Stimulated activated CD4-positive, alpha-beta T cell treated with anti-CD3 and anti-CD28 coated beads, Interleukin-4, amount 100 ng/mL, for 24 hours (primary cell): ENCODE measurements at regions not wholly inside any gene's neighbourhood (a gene's known extent, or its start where the extent isn't known, plus 50 kb on each side); places are given as distances from the start of the nearest gene placed in this dataset.

Source experiments
- DNase-seq: peaks from one replicate; pipeline ENCODE4 v3.0.0-alpha.2; 2020

GRCh38 chr10:126787201-126787600, 116.7 kb upstream of the C10orf90 start:
- no peak for DNase-seq

GRCh38 chr10:126795318-126795717, 109.9 kb upstream of the DOCK1 start:
- DNase-seq = no peak

- no peak for DNase-seq
Observed at GRCh38 chr10:126798649-126799048, 106.6 kb upstream of the DOCK1 start.

DNA sequence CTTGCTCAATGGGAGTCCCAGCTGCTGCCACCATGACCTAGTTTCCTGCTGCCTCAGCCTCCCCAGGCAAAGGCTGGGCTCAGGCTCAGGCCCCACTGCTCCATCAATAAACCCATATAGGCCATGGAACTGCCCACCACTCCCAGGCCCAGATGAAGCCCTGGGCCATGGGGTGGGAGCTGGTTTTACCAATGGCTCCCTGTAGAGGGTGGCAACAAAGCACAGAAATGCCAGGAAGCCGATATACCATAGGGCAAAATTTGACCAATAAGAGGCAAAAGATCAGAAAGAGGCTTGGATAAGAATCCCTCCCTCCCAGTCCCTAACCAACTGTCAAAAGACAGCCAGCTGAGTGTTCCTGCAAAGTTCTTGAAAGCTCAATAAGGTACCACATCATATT, 101.8 kb upstream of the DOCK1 start:
- no peak for DNase-seq

GRCh38 chr10:126804396-126804795, 100.8 kb upstream of the DOCK1 start:
- no peak for DNase-seq

DNA sequence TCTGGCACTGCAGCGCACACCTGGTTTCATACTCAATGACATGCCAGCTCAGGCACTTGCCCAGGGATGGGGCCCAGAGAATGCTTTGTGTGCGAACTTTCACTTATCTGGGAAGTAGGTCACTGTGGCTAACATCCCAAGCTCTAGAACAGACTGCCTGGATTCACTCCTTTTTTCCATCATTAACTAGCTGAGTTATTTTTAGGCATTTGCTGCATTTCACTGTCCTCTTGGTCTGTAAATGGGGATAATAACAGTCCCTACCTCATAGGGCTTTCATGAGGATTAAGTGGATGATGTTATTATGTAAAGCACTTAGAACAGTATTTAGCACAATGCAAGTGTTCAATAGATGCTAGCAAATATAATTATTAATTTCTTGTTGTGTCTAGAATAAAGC, 98.7 kb upstream of the DOCK1 start:
- DNase-seq = no peak

- no peak for DNase-seq
Observed at GRCh38 chr10:126806991-126807702, 98.1 kb upstream of the DOCK1 start.

DNA sequence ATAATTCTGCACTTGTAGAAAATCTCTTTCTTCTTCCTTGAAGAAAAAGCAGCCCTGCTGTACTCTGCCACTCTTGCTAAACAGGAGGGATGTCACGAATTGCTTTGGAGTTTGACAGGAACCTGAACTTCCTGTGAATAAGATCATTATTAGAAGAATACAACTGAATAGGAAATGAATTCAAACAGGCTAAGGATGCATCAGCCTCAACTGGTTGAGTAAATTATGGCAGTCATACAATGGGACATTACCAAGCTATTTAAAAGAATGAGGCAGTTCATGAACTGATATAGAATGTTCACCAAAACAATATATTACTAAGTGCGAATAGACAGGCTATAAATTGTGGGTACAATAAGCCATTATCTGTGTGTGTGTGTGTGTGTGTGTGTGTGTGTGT, 97.1 kb upstream of the DOCK1 start:
- DNase-seq = no peak

DNA sequence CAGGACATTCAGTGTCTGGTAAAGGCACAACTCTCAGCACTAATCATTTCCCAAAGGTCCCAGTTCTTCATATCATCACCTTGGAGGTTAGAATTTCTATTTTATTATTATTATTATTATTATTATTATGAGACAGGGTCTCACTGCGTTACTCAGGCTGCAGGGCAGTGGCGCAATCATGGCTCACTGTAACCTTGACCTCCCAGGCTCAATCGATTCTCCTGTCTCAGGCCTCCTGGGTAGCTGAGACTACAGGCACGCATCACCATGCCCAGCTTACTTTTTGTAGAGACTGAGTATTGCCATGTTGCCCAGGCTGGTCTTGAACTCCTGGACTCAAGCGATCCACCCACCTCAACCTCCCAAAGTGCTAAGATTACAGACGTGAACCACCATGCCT, 91.8 kb upstream of the DOCK1 start:
- DNase-seq = no peak

- DNase-seq = no peak
Observed at GRCh38 chr10:126833542-126833941, 71.7 kb upstream of the DOCK1 start.

DNA sequence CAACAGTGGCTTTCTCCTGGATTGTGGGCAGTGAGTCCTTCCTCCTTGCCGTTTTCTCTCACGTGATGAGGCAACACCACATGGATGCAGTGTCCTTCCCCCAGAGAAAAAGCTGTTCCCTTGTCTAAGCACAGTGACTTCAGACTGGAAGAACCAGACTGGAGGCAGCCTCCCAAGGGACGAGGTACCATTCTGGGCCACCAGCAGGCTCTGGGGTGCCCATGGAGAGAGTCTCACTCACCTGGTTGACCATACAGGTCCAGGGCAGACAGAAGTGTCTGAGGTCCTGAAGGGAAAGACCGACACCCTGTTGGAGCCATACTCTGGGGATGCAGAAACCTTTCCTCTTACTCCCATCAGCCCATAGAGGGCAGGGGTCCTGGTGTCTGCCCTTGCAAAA, 69.2 kb upstream of the DOCK1 start:
- DNase-seq = no peak

DNA sequence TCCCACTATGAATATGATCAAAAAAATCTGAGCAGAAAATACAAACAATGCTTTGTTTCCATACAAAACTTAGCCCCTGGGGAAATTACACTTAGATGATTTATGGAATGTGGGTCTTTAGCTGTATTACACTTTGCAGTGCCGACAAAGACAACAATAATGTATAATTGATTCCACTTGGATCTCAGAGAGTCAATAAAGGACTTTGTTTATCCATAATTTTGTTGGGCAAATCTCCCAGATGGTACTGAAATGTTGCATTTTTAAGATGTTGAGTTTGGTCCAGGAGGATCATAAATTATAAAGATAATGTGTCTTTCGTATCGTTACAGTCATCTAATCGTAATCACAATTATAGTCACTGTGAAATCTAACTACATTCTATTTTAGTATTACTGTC, 66.9 kb upstream of the DOCK1 start:
- DNase-seq = no peak

GRCh38 chr10:126839094-126839761, 66.0 kb upstream of the DOCK1 start:
- DNase-seq = no peak

DNA sequence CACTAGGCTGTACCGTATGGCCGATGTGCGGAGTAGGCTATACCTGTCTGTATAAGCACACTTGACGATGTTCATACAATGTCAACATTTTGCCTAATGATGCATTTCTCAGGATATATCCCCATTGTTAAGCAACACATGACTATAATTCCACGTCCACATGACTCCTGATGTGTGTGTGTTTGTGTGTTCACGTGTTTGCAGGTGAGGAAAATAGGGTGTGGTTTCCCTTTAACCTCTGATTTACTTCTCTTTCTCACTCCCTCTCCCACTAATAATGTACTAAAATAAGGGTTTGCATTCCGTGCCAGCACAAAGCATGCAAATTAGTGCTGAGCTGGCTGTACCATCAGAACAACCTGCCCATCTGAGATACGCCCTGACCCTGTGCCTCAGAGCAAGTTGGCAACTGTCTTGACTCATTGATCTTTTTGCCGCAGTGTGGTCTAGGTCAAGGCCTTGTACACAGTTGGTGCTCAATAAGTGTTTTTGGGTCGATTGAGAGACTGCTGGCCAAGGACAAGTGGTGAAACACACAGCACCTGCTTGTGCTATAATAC, 64.6 kb upstream of the DOCK1 start:
- no peak for DNase-seq

DNA sequence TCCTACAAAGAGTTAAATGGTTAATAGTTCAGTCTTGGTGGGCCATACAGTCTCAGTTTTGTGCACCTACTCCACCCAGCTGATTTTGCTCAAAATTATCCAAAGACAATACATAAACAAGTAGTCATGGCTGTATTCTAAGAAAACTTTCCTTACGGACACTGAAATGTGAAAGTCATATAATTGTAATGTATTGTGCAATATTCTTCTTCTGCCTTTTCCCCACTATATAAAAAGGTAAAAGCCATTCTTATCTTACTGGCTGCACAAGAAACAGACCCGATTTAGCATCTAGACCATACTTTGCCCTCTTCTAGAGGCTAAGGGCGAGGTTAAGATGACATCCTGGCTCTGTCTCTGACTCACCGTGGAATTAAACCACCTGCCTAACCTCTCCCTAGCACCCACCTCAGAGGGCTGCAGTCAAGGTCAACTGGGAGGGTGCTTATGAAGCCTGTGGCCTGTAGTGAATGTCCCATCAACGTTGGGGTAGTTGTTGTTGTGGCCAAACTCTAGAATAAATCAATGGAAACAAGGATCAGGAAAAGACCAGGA, 63.8 kb upstream of the DOCK1 start:
- no peak for DNase-seq

GRCh38 chr10:126842356-126842755, 62.9 kb upstream of the DOCK1 start:
- DNase-seq = no peak

- DNase-seq = no peak
Observed at GRCh38 chr10:126842836-126843235, 62.4 kb upstream of the DOCK1 start.

- no peak for DNase-seq
Observed at GRCh38 chr10:126843299-126843934, 61.8 kb upstream of the DOCK1 start.

DNA sequence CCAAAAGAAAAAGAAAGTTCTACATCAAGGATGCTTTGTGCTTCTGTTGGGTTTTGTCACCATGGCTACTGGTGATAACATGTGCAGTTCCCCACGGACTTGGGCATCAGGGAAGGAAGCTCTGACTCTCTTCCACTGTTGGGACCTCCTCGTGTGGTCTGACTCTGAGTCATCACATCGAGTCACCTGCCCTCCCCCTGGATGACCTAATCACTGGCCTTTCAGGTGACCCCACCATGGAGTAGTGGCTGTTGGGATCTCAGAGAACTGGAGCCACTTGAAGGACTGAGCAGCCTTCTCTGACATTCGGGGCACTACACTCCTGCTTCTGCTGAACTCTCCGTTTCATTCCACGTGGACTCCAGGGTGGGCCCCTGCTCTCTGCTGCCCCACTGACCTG, 60.8 kb upstream of the DOCK1 start:
- no peak for DNase-seq

GRCh38 chr10:126846469-126846868, 58.8 kb upstream of the DOCK1 start:
- DNase-seq = no peak

GRCh38 chr10:126846959-126847358, 58.3 kb upstream of the DOCK1 start:
- no peak for DNase-seq

DNA sequence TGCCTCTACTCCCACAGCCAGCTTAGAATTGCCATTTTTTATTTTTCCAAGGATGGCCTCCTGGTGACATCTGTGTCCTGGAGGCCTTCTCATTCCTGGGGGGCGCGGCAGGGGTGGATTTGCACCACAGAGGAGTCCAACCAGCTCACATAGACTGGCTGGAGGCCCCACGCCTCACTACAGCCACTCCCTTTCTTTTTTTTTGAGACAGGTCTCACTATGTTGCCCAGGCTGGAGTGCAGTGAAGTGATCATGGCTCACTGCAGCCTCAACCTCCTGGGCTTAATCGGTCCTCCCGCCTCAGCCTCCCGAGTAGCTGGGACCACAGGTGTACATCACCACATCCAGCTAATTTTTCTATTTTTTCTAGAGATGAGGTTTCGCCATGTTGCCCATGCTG, 57.6 kb upstream of the DOCK1 start:
- no peak for DNase-seq

DNA sequence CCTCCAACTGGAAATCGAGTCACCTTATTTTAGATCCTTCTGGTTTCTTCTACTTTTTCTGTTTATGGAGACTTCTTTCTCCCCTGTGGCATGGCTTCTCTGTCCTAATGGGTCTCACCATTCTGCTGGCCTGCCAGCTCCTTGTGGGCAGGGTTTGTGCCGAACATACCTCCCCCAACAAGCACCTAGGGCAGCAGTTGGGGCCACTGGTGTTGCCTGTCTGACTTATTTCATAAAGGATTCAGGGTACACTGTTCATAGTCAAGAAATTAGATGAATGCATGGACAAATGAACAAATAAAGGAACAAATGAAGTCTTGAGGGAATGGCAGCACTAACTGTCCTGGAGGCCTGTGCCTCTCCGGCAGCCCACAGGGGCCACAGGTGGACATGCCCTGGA, 55.6 kb upstream of the DOCK1 start:
- DNase-seq = no peak
